Myocyte (in vitro differentiated cells): ENCODE measurements at regions not wholly inside any gene's neighbourhood (a gene's known extent, or its start where the extent isn't known, plus 50 kb on each side); places are given as distances from the start of the nearest gene placed in this dataset.

ENCODE experiments used
- DNase-seq: peaks from one replicate; pipeline ENCODE4 v3.0.0-alpha.2; 2012; ENCODE audit warnings: low read depth

- DNase-seq = no peak
These were observed 58.3 kb upstream of the LYST start for GRCh38 chr1:235925016-235925415.

GRCh38 chr1:235923466-235924021, 56.8 kb upstream of the LYST start:
- no peak for DNase-seq

GRCh38 chr1:235920596-235921375, 54.1 kb upstream of the LYST start:
- no peak for DNase-seq

- no peak for DNase-seq
These were observed 53.2 kb upstream of the LYST start for GRCh38 chr1:235919833-235920441.

GRCh38 chr1:235919127-235919832, 52.6 kb upstream of the LYST start:
- no peak for DNase-seq

- DNase-seq = no peak
These were observed 51.8 kb upstream of the LYST start for GRCh38 chr1:235918465-235918864.

- no peak for DNase-seq
These were observed 51.3 kb upstream of the LYST start for GRCh38 chr1:235918032-235918431.

GRCh38 chr1:235917267-235917811, 50.6 kb upstream of the LYST start:
- DNase-seq = peak; percentile 96
